Fibroblast of pulmonary artery (primary cell): ENCODE measurements at regions not wholly inside any gene's neighbourhood (a gene's known extent, or its start where the extent isn't known, plus 50 kb on each side); places are given as distances from the start of the nearest gene placed in this dataset.

ENCODE experiments used
- DNase-seq: peaks from one replicate; pipeline ENCODE4 v3.0.0-alpha.2; 2010; ENCODE audit warnings: low read depth
- H3K4me3 ChIP-seq: replicated peaks from 2 replicates; pipeline ENCODE4 v1.5.1; 2011; ENCODE audit warnings: low read depth, mild to moderate bottlenecking, control low read depth, low read length, moderate library complexity
- CTCF ChIP-seq: IDR thresholded peaks from 2 replicates; pipeline ENCODE4 v1.5.1; 2011; ENCODE audit warnings: mild to moderate bottlenecking, control low read depth, low read length, inconsistent platforms; ENCODE audit errors: missing control alignments

DNA sequence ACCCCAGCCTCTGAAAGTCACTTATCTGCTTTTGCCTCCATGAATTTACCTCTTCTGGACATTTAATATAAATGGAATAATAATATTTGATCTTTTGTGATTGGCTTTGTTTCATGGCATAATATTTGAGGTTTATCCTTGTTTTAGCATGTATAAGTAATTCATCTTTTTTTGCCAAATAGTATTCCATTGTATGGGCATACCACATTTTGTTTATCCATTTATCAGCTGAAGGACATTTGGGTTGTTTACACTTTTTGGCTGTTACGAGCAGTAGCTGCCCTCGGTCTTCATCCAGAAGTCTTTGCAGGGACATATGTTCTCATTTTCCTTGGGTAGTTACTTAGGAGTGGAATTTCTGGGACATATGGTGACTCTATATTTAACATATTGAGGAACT lies 53.0 kb upstream of the SMIM21 start:
- H3K4me3 ChIP-seq = no peak overlapping the region
- no peak for TF ChIP-seq CTCF
- DNase-seq = no peak

DNA sequence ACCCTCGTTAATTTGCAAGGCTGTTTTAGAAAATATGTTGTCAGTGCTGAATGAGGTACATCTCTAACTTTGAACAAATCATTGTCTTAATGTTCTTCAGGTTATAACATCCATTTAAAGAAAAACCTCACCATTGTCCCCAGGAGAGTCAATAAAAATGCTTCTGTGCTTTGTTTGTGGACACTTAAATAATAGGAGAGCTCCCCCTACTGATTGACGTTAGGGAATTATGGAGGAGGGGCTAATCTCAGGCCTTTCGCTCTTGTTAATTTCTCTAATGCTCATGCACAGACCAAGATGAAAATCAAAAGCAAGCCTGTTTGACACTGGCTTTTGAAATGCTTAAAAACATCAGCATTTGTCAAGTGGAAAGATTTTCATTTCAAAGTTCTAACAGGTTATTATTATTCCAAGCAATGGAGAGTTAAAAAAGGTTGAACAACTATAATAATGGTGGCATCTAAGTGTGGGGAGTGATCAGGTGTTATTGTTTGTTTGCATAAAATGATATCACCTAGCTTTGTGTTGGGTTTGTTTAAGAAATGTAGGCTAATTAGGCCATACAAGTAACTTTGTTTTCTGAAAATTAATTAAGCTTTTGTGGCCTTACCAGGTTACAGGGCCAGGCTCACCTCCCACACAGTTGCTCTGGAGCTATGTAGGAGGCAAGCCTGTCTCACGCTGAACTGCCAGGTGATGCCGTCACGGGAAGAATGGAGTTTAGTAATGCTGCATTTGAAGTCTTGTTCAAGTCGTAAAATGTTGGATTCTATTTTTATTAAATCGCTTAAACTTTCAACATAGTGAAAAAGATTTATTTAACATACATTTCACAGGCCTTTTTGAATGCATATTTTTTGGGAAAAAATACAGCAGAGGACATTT lies 51.7 kb upstream of the SMIM21 start:
- DNase-seq = peak; percentile 75
- no peak overlapping the region for H3K4me3 ChIP-seq
- TF ChIP-seq CTCF = peak; percentile 70

DNA sequence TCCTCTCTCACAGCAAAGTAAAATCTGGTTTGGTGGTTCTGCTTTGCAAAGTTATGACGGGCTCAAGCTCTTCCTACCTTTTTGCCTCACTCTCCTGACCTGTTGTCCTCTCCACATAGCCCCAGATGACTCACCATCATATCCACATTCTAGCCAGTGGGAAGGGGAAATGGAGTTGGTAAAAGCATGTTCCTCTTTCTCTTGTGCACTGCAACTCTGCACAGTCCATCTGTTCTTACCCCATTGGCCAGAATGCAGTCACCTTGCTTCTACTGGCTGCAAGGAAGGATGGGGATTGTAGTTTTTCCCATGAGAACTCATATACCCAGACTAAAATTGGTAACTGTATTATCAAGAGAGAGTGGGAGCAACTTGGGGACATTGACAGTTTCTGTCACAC lies 50.4 kb upstream of the SMIM21 start:
- no peak for TF ChIP-seq CTCF
- DNase-seq = peak; percentile 42

More for the DNA sequence above, 50.4 kb upstream of the SMIM21 start:
- H3K4me3 ChIP-seq = no peak overlapping the region
